ENCODE measurements at regions not wholly inside any gene's neighbourhood (a gene's known extent, or its start where the extent isn't known, plus 50 kb on each side); places are given as distances from the start of the nearest gene placed in this dataset.

GRCh38 chr6:105545947-105546731 lies 143.3 kb upstream of the PREP start (continued):
- no peak for TF ChIP-seq ZBTB33 (IDR thresholded peaks at IDR 0.05; ENCODE audit: borderline replicate concordance, low read depth)
- TF ChIP-seq RAD21 (IDR thresholded peaks at IDR 0.05; ENCODE audit: low read length) = no peak
- TF ChIP-seq MEF2A (IDR thresholded peaks at IDR 0.05; ENCODE audit: borderline replicate concordance, low read depth) = no peak
- no peak for TF ChIP-seq RFX5 (IDR thresholded peaks at IDR 0.05; ENCODE audit: low read length)
- TF ChIP-seq GATA2 (CRISPR knock-in tag; IDR thresholded peaks at IDR 0.05) = no peak
- no peak for TF ChIP-seq USF2 (IDR thresholded peaks at IDR 0.05; ENCODE audit: borderline replicate concordance, low read depth, low read length)
- TF ChIP-seq, protein P1, sequence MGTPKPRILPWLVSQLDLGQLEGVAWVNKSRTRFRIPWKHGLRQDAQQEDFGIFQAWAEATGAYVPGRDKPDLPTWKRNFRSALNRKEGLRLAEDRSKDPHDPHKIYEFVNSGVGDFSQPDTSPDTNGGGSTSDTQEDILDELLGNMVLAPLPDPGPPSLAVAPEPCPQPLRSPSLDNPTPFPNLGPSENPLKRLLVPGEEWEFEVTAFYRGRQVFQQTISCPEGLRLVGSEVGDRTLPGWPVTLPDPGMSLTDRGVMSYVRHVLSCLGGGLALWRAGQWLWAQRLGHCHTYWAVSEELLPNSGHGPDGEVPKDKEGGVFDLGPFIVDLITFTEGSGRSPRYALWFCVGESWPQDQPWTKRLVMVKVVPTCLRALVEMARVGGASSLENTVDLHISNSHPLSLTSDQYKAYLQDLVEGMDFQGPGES (IDR thresholded peaks at IDR 0.05; ENCODE audit: low read depth, low read length) = no peak
- TF ChIP-seq MXI1 (IDR thresholded peaks at IDR 0.05; ENCODE audit: low read depth, low read length) = no peak
- peak; percentile 96 for TF ChIP-seq TCF12 (IDR thresholded peaks at IDR 0.05)

- no peak overlapping the region; the same call in 1 of the 2 replicates for H3K9ac ChIP-seq
- no peak overlapping the region for H3K4me2 ChIP-seq
- 58% methylated on average over 4 of the region's 4 CpGs for WGBS (ENCODE audit: low lambda C conversion rate)
- no peak overlapping the region for H3K4me3 ChIP-seq (ENCODE audit: low read depth in 2 of 2, low read length in 1 of 2)
- H2AFZ ChIP-seq (ENCODE audit: low read depth) = no peak overlapping the region; the same call in 1 of the 2 replicates
- DNase-seq = no peak
- peaks cover 0 to 5% of the 10 kb centered on the region in 2 experiments; a peak in 1 of 4 replicates for H3K4me1 ChIP-seq (ENCODE audit: control insufficient read depth in 1 of 2, insufficient read depth in 2 of 2, low read depth in 1 of 2, low read length in 1 of 2)
- H3K27ac ChIP-seq (ENCODE audit: low read depth in 2 of 2, low read length in 1 of 2) = peak overlapping the region; percentile 77 to 94; a peak in 3 of 4 replicates
- no peaks in the 10 kb centered on the region for H3K27me3 ChIP-seq (ENCODE audit: insufficient read depth)
- H4K20me1 ChIP-seq (ENCODE audit: insufficient read depth) = no peaks in the 10 kb centered on the region
- H3K36me3 ChIP-seq (replicated peaks in 1 of 2; ENCODE audit: control insufficient read depth in 1 of 2, insufficient read depth in 2 of 2, low read length in 1 of 2) = no peaks in the 10 kb centered on the region
- ChIA-PET CTCF (no interaction called here), POLR2A (no interaction called here)
- H3K9me3 ChIP-seq = no peaks in the 10 kb centered on the region
- TF ChIP-seq POLR2AphosphoS5 (IDR thresholded peaks at IDR 0.05; ENCODE audit: low read depth, low read length) = no peak
- TF ChIP-seq TCF12 (IDR thresholded peaks at IDR 0.05) = peak; percentile 80
- TF ChIP-seq JUND (IDR thresholded peaks at IDR 0.05) = peak; percentile 30; the same call in 1 of the 2 replicates
- TF ChIP-seq, protein P2, sequence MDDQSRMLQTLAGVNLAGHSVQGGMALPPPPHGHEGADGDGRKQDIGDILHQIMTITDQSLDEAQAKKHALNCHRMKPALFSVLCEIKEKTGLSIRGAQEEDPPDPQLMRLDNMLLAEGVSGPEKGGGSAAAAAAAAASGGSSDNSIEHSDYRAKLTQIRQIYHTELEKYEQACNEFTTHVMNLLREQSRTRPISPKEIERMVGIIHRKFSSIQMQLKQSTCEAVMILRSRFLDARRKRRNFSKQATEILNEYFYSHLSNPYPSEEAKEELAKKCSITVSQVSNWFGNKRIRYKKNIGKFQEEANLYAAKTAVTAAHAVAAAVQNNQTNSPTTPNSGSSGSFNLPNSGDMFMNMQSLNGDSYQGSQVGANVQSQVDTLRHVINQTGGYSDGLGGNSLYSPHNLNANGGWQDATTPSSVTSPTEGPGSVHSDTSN (IDR thresholded peaks at IDR 0.05) = peak; percentile 78
- no peaks in the 10 kb centered on the region for H3K9me2 ChIP-seq
- peaks cover 11% of the 10 kb centered on the region for H3F3A ChIP-seq (replicated peaks; ENCODE audit: insufficient read depth)
- no peaks in the 10 kb centered on the region for H3K79me2 ChIP-seq (ENCODE audit: insufficient read depth)
These were observed 142.5 kb upstream of the PREP start for GRCh38 chr6:105545228-105545920.
